GM18505 (cell line): ENCODE measurements at regions not wholly inside any gene's neighbourhood (a gene's known extent, or its start where the extent isn't known, plus 50 kb on each side); places are given as distances from the start of the nearest gene placed in this dataset.

ENCODE experiments used
- ATAC-seq: cut with Tn5 transposase; IDR thresholded peaks from one replicate; pipeline ENCODE4 v1.9.1; 2021; ENCODE audit not compliant: unreplicated experiment
- POLR2A ChIP-seq: IDR thresholded peaks from 4 replicates; pipeline ENCODE4 v1.6.1; 2011; ENCODE audit warnings: borderline replicate concordance; ENCODE audit not compliant: insufficient read depth, insufficient read length; ENCODE audit errors: extremely low read depth

DNA sequence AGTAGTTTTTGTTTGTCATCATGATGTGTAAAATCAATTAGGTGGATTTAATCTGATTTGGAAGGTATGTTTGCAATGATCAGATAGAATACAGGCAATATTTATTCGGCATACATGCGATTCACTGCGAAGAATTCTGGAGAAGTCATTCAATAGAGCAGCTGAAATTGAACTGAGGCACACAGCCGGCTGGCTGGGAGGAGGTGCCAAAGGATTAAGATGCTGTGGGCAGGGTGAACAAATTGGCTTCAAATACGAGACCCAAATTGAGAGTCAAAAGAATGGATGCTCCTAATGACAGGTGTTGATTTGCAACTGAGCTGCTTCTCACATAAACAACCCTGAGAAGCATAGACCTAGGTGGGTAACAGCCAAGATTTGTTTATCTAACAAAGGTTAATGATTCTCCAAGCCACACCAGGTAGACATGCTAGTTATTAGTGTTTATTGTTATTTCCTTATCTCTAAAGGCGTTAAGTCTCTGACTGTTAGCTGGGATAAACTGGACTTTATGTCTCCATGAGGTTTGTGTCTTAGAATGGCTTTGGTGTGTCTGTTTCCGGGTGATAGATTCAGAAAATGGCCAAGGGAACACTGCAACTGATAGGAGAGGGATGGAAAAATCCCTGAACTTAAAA lies 55.3 kb upstream of the CLINT1 start:
- ATAC-seq: no peak
- no peak for TF ChIP-seq POLR2A

DNA sequence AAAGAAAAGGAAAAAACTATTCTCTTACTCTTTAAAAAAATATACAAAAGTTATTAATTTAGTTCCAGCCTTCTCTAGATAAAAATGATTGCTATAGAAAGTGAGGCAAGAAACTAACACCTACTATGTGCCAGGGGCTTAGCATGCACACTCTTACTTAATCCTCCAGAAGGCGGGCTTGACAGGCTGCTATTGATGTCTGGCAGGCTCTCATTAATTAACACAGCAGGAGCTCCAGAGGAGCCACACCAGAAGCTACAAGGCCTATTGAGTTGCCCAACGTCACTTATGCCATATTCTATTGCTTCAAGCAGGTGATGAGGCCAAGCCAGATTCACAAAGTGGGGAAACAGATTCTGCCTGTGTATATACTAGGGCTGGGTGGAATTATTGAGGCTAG lies 54.6 kb upstream of the CLINT1 start:
- ATAC-seq: no peak
- TF ChIP-seq POLR2A: no peak

DNA sequence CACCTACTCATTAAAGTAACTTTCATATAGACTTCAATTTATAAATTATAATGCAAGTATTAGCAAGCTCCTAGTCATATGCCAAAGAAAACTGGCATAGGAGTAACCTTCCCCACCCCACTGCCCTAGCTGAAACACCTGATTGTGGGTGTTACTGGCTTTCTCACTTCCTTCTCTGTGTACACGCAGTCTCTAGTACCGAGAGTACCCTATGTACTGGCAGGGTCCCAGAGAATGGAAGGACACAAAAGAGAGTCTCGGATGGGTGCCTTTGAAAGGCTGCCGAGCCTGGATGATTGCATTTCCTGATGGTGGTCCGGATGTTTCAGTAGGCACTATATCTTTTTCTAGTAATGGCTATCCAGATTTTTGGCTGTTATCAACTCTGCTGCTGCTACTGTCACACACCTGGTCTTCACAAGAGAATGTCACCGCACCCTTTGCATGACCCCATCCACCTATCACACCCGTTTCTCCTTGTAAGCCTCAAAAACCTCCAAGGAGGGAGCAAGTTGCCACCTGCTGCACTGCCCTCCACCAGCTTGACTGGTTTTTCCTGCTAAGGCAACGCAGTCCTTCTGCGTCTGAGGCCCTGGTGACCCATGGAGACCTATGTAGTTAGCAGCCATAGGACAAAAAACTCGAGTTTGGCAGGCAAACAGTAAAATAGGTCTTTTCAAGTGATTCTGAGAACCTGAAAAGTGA lies 53.8 kb upstream of the CLINT1 start:
- no peak for TF ChIP-seq POLR2A
- peak; percentile 90 for ATAC-seq

DNA sequence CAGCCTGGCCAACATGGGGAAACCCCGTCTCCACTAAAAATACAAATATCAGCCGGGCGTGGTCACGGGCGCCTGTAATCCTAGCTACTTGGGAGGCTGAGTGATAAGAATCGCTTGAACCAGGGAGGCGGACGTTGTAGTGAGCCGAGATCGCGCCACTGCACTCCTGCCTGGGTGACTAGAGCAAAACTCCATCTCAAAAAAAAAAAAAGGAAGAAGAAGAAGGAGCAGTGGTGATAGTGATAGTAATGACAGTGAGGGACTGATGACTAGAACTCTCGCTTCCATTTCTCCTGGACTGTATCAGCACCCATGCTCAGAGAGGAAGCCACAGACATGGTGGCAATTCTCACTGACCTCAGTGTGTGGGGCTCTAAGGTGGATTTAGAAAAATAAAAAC lies 52.6 kb upstream of the CLINT1 start:
- no peak for TF ChIP-seq POLR2A
- ATAC-seq: no peak
